GM12873 (cell line): ENCODE measurements at regions not wholly inside any gene's neighbourhood (a gene's known extent, or its start where the extent isn't known, plus 50 kb on each side); places are given as distances from the start of the nearest gene placed in this dataset.

Experiments used
- TF ChIP-seq, protein P1 (sequence below): IDR thresholded peaks from 2 replicates; pipeline ENCODE4 v1.5.1; 2012; ENCODE audit warnings: low read depth, mild to moderate bottlenecking, moderate library complexity, low read length, control low read depth; ENCODE audit not compliant: insufficient read depth; ENCODE audit errors: missing control alignments

GRCh38 chr5:114053372-114053771 is 308.5 kb upstream of the KCNN2 start:
- TF ChIP-seq, protein P1, sequence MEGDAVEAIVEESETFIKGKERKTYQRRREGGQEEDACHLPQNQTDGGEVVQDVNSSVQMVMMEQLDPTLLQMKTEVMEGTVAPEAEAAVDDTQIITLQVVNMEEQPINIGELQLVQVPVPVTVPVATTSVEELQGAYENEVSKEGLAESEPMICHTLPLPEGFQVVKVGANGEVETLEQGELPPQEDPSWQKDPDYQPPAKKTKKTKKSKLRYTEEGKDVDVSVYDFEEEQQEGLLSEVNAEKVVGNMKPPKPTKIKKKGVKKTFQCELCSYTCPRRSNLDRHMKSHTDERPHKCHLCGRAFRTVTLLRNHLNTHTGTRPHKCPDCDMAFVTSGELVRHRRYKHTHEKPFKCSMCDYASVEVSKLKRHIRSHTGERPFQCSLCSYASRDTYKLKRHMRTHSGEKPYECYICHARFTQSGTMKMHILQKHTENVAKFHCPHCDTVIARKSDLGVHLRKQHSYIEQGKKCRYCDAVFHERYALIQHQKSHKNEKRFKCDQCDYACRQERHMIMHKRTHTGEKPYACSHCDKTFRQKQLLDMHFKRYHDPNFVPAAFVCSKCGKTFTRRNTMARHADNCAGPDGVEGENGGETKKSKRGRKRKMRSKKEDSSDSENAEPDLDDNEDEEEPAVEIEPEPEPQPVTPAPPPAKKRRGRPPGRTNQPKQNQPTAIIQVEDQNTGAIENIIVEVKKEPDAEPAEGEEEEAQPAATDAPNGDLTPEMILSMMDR = no peak

DNA sequence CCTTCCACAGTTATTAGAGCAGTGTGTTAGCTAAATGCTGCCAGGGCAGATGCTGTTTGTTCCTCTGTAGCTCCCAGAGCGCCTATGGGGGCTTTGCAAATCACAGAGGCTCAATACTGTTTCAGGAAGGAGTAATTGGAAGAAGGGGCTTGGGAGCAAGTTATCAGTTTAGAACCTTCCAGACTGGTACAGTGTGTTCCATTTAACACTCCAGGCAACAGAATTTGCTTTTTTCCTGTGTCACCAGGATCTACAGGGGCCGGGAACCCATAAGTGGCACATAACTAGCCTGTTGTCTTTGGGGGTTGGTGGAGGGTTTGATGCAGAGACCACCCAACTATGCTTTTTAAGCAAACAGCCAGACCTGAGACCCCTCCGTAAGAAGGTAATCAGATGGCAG is 307.3 kb upstream of the KCNN2 start:
- TF ChIP-seq, protein P1 = no peak

GRCh38 chr5:114055318-114056184 is 306.3 kb upstream of the KCNN2 start:
- TF ChIP-seq, protein P1 = no peak

- TF ChIP-seq, protein P1 = no peak
These were observed 305.7 kb upstream of the KCNN2 start for GRCh38 chr5:114056185-114056538.

DNA sequence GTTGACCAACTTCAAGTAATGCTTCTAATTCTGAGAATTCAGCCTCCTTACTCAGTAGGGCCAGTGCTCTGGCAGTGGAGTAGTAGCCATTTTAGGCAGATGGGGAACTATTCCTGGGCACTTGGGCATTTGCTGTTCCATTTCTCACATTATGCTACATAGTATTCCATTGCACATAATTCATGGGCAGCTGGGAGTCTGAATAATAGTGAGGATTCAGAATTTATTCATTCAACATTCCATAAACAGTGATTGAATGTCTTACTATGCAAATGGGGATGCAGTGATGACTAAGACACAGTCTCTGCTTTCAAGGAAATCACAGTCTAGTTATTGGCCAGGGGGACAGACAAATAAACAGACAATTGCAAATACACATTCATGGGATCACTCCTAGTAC is 301.0 kb upstream of the KCNN2 start:
- TF ChIP-seq, protein P1 = no peak

GRCh38 chr5:114062932-114063867 is 298.7 kb upstream of the KCNN2 start:
- TF ChIP-seq, protein P1 = no peak

DNA sequence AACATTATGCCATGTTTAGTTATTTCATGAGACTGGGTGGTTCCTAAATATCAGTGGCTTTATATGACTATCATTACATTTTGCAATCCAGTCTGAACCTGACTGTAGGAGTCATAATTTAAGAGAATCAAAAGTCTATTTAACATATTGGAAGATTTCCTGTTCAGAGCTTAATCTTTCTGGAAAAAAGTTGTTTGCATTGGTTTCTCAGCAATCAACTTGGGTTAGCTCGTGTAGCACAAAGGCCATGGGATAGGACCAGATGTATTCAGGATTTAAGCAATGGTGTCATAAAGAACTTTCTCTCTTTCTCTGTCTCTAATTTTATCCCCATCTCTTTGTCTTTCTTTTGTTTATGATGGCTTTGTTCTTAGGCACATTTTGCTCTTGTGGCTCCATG is 296.0 kb upstream of the KCNN2 start:
- TF ChIP-seq, protein P1 = no peak
